ENCODE measurements at regions not wholly inside any gene's neighbourhood (a gene's known extent, or its start where the extent isn't known, plus 50 kb on each side); places are given as distances from the start of the nearest gene placed in this dataset.

DNA sequence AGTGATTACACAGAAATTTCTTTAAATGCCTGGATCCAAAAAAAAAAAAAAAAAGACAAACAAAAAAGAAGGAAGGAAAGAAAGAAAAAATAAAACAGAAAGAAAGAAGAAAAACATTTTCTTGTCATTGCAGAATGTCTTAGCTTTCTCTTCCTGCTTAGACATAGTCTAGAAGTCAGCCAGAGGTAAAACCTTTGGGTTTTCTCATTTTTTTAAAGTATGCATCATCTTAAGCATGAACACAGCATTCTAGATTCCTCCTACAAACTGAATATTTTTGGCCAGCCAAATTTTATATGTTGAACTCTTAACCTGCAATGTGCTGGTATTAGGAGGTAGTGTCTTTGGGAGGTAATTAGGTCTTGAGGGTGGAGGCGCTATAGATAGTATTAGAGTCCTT is 243.9 kb downstream of the TRIB2 start:
- no peak for TF ChIP-seq CTCF (IDR thresholded peaks at IDR 0.05)
- no peak for TF ChIP-seq POLR2AphosphoS5 (IDR thresholded peaks at IDR 0.05)
- TF ChIP-seq POLR2A (IDR thresholded peaks at IDR 0.05; ENCODE audit: low read depth) = no peak
